Gastroesophageal sphincter (tissue), 3 donors: ENCODE measurements at regions not wholly inside any gene's neighbourhood (a gene's known extent, or its start where the extent isn't known, plus 50 kb on each side); places are given as distances from the start of the nearest gene placed in this dataset.
"Not testable (repeated sequence)": the region's sequence is repeated elsewhere in the genome, so short reads cannot be mapped to it uniquely, and the experiment has no call there.

Experiments used
- POLR2A ChIP-seq, 2 donors: fragments of 450-650 bp; IDR thresholded peaks; one replicate each; pipeline ENCODE4 v1.6.1; 2017; ENCODE audit warnings: antibody characterized with exemption in 2 of 2, mild to moderate bottlenecking in 2 of 2, moderate library complexity in 1 of 2
- TF ChIP-seq, protein P1 (sequence below), 4 experiments: fragments of 200-600 bp in 2 of 4; fragments of 450-650 bp in 2 of 4; sonication (generic) in 1 of 4; IDR thresholded peaks; one replicate each; pipeline ENCODE4 v1.5.1; 2017 to 2019; ENCODE audit warnings: antibody characterized with exemption in 4 of 4, mild to moderate bottlenecking in 2 of 4, moderate library complexity in 2 of 4

DNA sequence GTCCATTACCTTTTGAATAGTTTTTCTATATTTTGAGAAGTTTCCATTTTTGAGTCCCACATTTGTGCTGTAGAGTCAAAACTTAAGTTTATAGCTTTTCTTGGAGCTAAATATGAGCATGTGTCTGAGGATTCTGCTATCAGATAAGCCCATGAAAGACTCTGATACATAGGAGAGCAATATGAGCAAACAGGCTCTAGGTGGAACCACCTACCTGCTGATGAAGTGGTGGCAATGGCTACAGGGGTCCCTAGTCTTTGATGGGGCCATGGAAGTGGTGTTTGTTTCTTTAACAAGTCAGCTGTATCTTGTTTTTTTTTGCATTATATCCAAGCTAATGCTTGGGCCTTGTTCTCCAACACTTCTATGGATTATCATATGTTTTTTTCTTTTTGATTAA, 1646.8 kb downstream of the KHDRBS2 start:
- TF ChIP-seq, protein P1, sequence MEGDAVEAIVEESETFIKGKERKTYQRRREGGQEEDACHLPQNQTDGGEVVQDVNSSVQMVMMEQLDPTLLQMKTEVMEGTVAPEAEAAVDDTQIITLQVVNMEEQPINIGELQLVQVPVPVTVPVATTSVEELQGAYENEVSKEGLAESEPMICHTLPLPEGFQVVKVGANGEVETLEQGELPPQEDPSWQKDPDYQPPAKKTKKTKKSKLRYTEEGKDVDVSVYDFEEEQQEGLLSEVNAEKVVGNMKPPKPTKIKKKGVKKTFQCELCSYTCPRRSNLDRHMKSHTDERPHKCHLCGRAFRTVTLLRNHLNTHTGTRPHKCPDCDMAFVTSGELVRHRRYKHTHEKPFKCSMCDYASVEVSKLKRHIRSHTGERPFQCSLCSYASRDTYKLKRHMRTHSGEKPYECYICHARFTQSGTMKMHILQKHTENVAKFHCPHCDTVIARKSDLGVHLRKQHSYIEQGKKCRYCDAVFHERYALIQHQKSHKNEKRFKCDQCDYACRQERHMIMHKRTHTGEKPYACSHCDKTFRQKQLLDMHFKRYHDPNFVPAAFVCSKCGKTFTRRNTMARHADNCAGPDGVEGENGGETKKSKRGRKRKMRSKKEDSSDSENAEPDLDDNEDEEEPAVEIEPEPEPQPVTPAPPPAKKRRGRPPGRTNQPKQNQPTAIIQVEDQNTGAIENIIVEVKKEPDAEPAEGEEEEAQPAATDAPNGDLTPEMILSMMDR (IDR thresholded peaks at IDR 0.05), result not testable (repeated sequence)
- not testable (repeated sequence) for TF ChIP-seq POLR2A (IDR thresholded peaks at IDR 0.05)
